ENCODE measurements at regions not wholly inside any gene's neighbourhood (a gene's known extent, or its start where the extent isn't known, plus 50 kb on each side); places are given as distances from the start of the nearest gene placed in this dataset.

DNA sequence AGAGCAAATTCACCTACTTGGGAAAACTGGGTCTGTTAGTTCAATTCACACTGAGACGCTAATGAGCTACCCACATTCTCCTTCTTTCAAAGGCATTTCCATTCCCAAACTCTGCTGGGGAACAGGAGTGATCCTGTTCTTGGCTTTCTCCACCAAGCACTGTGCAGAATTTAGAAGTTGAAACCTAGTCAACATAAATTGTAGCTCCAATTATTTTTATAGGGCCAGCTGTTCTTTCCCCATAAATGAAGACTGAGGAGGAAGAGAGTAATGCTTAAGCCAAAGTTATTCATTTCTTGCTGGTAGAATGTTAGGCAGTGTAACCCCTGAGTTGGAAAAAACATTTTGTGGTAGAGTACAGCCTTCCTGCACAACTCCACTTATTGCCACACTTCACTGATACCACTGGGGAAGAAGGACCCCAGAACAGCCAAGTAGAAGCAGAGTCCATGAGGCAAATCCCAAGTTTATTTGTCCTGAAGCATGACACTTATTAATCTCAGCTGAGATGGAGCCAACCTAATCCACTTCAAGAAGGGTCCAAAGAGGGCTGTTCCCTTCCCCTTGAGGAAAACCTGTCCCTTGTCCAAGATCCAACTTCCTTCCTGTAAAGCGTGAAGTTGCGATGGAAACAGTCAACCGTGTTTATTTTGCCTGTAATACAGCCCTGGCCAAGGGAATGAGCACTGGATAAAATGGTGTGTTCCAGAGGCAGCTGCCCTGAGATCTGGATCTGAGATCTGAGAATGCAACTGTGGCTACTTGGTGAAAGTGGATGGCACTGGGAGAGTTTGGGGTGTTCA lies 151.8 kb downstream of the TBX5 start:
- H2BK15ac ChIP-seq (replicated peaks; ENCODE audit: low read depth): no peak overlapping the region
- no peak overlapping the region for H2BK5ac ChIP-seq (ENCODE audit: low read length)
- no peak overlapping the region for H3K56ac ChIP-seq (ENCODE audit: low read length)
- no peaks in the 10 kb centered on the region for H3K27me3 ChIP-seq (ENCODE audit: insufficient read depth, low read length, poor library complexity)
- no peak overlapping the region for H3K4ac ChIP-seq (ENCODE audit: low read depth, low read length)
- no peak overlapping the region for H2AK5ac ChIP-seq (ENCODE audit: low read length)
- H3K18ac ChIP-seq (ENCODE audit: low read length): no peak overlapping the region
- H3K4me2 ChIP-seq (ENCODE audit: low read length): no peak overlapping the region
- WGBS (ENCODE audit: extremely low coverage, insufficient coverage, low lambda C conversion rate): no CpG with 5 or more reads among the region's 4 CpGs
- no peak overlapping the region for H3K23ac ChIP-seq (ENCODE audit: low read length)
- no peak for DNase-seq
- H3K27ac ChIP-seq (ENCODE audit: low read depth, low read length): no peak overlapping the region
- no peaks in the 10 kb centered on the region for H3K4me1 ChIP-seq (ENCODE audit: control insufficient read depth, low read depth, low read length)
- H3K79me1 ChIP-seq (ENCODE audit: low read length): no peaks in the 10 kb centered on the region
- no peak overlapping the region for H4K8ac ChIP-seq (ENCODE audit: low read depth, low read length)
- H3K9ac ChIP-seq (ENCODE audit: low read length): no peak overlapping the region
- no peak overlapping the region for H2BK120ac ChIP-seq (ENCODE audit: low read depth, low read length)
- H3K36me3 ChIP-seq (ENCODE audit: control insufficient read depth, insufficient read depth, low read length): no peaks in the 10 kb centered on the region
- no peak overlapping the region for H3K4me3 ChIP-seq (ENCODE audit: low read length)
- no peak overlapping the region for H4K5ac ChIP-seq (ENCODE audit: low read length)
- no peaks in the 10 kb centered on the region for H3K79me2 ChIP-seq (ENCODE audit: control insufficient read depth, insufficient read depth, low read length)

DNA sequence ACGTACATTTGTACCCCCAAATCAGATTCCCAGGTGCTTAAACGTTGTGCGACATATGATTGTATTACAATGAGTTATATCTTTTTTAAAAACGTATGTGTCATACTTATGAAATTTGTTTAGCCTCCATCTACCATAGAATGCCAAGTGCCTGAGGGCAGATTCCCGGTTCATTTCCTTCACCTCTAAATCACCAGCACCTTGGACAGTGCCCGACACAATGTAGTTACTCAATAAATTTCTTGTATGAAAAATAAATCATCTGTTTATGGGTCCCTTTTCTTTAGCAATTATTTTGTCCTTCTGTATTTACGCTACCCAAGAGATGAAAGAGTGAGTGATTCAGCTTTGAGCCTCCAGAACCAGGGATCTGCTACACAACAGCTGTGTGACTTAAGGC lies 157.4 kb downstream of the TBX5 start:
- no peak overlapping the region for H3K9ac ChIP-seq (ENCODE audit: low read length)
- no peak overlapping the region for H3K56ac ChIP-seq (ENCODE audit: low read length)
- H3K4ac ChIP-seq (ENCODE audit: low read depth, low read length): no peak overlapping the region
- no peaks in the 10 kb centered on the region for H3K36me3 ChIP-seq (ENCODE audit: control insufficient read depth, insufficient read depth, low read length)
- H4K5ac ChIP-seq (ENCODE audit: low read length): no peak overlapping the region
- H3K4me3 ChIP-seq (ENCODE audit: low read length): no peak overlapping the region
- no peak overlapping the region for H2BK5ac ChIP-seq (ENCODE audit: low read length)
- H3K23ac ChIP-seq (ENCODE audit: low read length): no peak overlapping the region
- no peak overlapping the region for H2AK5ac ChIP-seq (ENCODE audit: low read length)
- H3K27ac ChIP-seq (ENCODE audit: low read depth, low read length): no peak overlapping the region
- no CpG with 5 or more reads among the region's 7 CpGs for WGBS (ENCODE audit: extremely low coverage, insufficient coverage, low lambda C conversion rate)
- H3K79me1 ChIP-seq (ENCODE audit: low read length): no peaks in the 10 kb centered on the region
- H3K79me2 ChIP-seq (ENCODE audit: control insufficient read depth, insufficient read depth, low read length): no peaks in the 10 kb centered on the region
- no peaks in the 10 kb centered on the region for H3K27me3 ChIP-seq (ENCODE audit: insufficient read depth, low read length, poor library complexity)
- no peak overlapping the region for H3K4me2 ChIP-seq (ENCODE audit: low read length)
- H2BK15ac ChIP-seq (replicated peaks; ENCODE audit: low read depth): no peak overlapping the region
- H3K4me1 ChIP-seq (ENCODE audit: control insufficient read depth, low read depth, low read length): no peaks in the 10 kb centered on the region
- no peak overlapping the region for H4K8ac ChIP-seq (ENCODE audit: low read depth, low read length)
- DNase-seq: no peak
- H2BK120ac ChIP-seq (ENCODE audit: low read depth, low read length): no peak overlapping the region
- H3K18ac ChIP-seq (ENCODE audit: low read length): no peak overlapping the region

DNA sequence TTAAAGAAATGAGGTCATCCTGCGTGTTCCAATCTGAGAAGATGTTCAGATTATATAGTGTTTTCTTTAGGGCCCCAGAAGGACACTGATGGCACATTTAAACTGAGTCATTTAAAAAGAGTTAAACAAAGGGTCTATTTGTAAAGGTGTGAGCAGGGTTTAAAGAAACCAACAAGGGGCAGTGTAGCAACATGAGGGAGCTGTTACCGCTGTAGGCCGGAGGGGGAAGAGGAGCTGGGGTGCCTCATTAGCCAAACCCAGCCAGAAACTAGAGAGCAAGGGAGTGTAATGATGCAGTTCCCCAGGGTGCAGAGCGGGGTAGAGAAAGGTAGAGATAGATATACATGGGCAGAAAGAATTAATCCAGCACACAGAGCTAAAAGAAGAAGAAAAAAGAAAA lies 160.4 kb downstream of the TBX5 start:
- no peak overlapping the region for H3K4ac ChIP-seq (ENCODE audit: low read depth, low read length)
- no peak overlapping the region for H4K5ac ChIP-seq (ENCODE audit: low read length)
- H2BK120ac ChIP-seq (ENCODE audit: low read depth, low read length): no peak overlapping the region
- no peaks in the 10 kb centered on the region for H3K79me2 ChIP-seq (ENCODE audit: control insufficient read depth, insufficient read depth, low read length)
- no CpG with 5 or more reads among the region's 4 CpGs for WGBS (ENCODE audit: extremely low coverage, insufficient coverage, low lambda C conversion rate)
- no peak overlapping the region for H3K18ac ChIP-seq (ENCODE audit: low read length)
- H3K4me2 ChIP-seq (ENCODE audit: low read length): no peak overlapping the region
- no peak overlapping the region for H4K8ac ChIP-seq (ENCODE audit: low read depth, low read length)
- H3K79me1 ChIP-seq (ENCODE audit: low read length): no peaks in the 10 kb centered on the region
- no peaks in the 10 kb centered on the region for H3K36me3 ChIP-seq (ENCODE audit: control insufficient read depth, insufficient read depth, low read length)
- H2AK5ac ChIP-seq (ENCODE audit: low read length): no peak overlapping the region
- H3K27ac ChIP-seq (ENCODE audit: low read depth, low read length): no peak overlapping the region
- no peak overlapping the region for H2BK5ac ChIP-seq (ENCODE audit: low read length)
- no peak overlapping the region for H3K4me3 ChIP-seq (ENCODE audit: low read length)
- H3K56ac ChIP-seq (ENCODE audit: low read length): no peak overlapping the region
- DNase-seq: peak; percentile 71
- no peak overlapping the region for H2BK15ac ChIP-seq (replicated peaks; ENCODE audit: low read depth)
- H3K9ac ChIP-seq (ENCODE audit: low read length): no peak overlapping the region
- H3K23ac ChIP-seq (ENCODE audit: low read length): no peak overlapping the region
- no peaks in the 10 kb centered on the region for H3K27me3 ChIP-seq (ENCODE audit: insufficient read depth, low read length, poor library complexity)
- H3K4me1 ChIP-seq (ENCODE audit: control insufficient read depth, low read depth, low read length): no peaks in the 10 kb centered on the region

- no peak overlapping the region for H4K8ac ChIP-seq (ENCODE audit: low read depth, low read length)
- H3K36me3 ChIP-seq (ENCODE audit: control insufficient read depth, insufficient read depth, low read length): no peaks in the 10 kb centered on the region
- no peak overlapping the region for H2AK5ac ChIP-seq (ENCODE audit: low read length)
- WGBS (ENCODE audit: extremely low coverage, insufficient coverage, low lambda C conversion rate): no CpG with 5 or more reads among the region's 4 CpGs
- H2BK15ac ChIP-seq (replicated peaks; ENCODE audit: low read depth): no peak overlapping the region
- DNase-seq: peak; percentile 65
- no peak overlapping the region for H3K9ac ChIP-seq (ENCODE audit: low read length)
- no peak overlapping the region for H3K27ac ChIP-seq (ENCODE audit: low read depth, low read length)
- no peak overlapping the region for H3K18ac ChIP-seq (ENCODE audit: low read length)
- H3K4me3 ChIP-seq (ENCODE audit: low read length): no peak overlapping the region
- no peak overlapping the region for H4K5ac ChIP-seq (ENCODE audit: low read length)
- H3K79me1 ChIP-seq (ENCODE audit: low read length): no peaks in the 10 kb centered on the region
- H3K4ac ChIP-seq (ENCODE audit: low read depth, low read length): no peak overlapping the region
- H3K4me2 ChIP-seq (ENCODE audit: low read length): no peak overlapping the region
- H3K79me2 ChIP-seq (ENCODE audit: control insufficient read depth, insufficient read depth, low read length): no peaks in the 10 kb centered on the region
- H3K23ac ChIP-seq (ENCODE audit: low read length): no peak overlapping the region
- no peak overlapping the region for H2BK5ac ChIP-seq (ENCODE audit: low read length)
- peaks cover 3% of the 10 kb centered on the region for H3K4me1 ChIP-seq (ENCODE audit: control insufficient read depth, low read depth, low read length)
- H2BK120ac ChIP-seq (ENCODE audit: low read depth, low read length): no peak overlapping the region
- H3K56ac ChIP-seq (ENCODE audit: low read length): no peak overlapping the region
- no peaks in the 10 kb centered on the region for H3K27me3 ChIP-seq (ENCODE audit: insufficient read depth, low read length, poor library complexity)
Observed at GRCh38 chr12:114241973-114242434, 163.9 kb downstream of the TBX5 start.

- Histone ChIP-seq H4K5ac (ENCODE audit: low read length) (no peak overlapping the region), H3K4ac (ENCODE audit: low read depth, low read length) (no peak overlapping the region), H3K27ac (ENCODE audit: low read depth, low read length) (no peak overlapping the region), H3K4me1 (ENCODE audit: control insufficient read depth, low read depth, low read length) (peaks cover 3% of the 10 kb centered on the region), H3K23ac (ENCODE audit: low read length) (no peak overlapping the region), H2BK120ac (ENCODE audit: low read depth, low read length) (no peak overlapping the region), H3K79me2 (ENCODE audit: control insufficient read depth, insufficient read depth, low read length) (no peaks in the 10 kb centered on the region), H2BK15ac (replicated peaks; ENCODE audit: low read depth) (no peak overlapping the region), H3K79me1 (ENCODE audit: low read length) (no peaks in the 10 kb centered on the region), H3K18ac (ENCODE audit: low read length) (no peak overlapping the region), H2AK5ac (ENCODE audit: low read length) (no peak overlapping the region), H3K36me3 (ENCODE audit: control insufficient read depth, insufficient read depth, low read length) (no peaks in the 10 kb centered on the region), H3K27me3 (ENCODE audit: insufficient read depth, low read length, poor library complexity) (no peaks in the 10 kb centered on the region), H3K56ac (ENCODE audit: low read length) (no peak overlapping the region), H2BK5ac (ENCODE audit: low read length) (no peak overlapping the region), H3K4me3 (ENCODE audit: low read length) (no peak overlapping the region), H3K9ac (ENCODE audit: low read length) (no peak overlapping the region), H3K4me2 (ENCODE audit: low read length) (no peak overlapping the region), H4K8ac (ENCODE audit: low read depth, low read length) (no peak overlapping the region)
- no CpG with 5 or more reads among the region's 12 CpGs for WGBS (ENCODE audit: extremely low coverage, insufficient coverage, low lambda C conversion rate)
- no peak for DNase-seq
Observed at GRCh38 chr12:114240288-114240687, 165.7 kb downstream of the TBX5 start.

DNA sequence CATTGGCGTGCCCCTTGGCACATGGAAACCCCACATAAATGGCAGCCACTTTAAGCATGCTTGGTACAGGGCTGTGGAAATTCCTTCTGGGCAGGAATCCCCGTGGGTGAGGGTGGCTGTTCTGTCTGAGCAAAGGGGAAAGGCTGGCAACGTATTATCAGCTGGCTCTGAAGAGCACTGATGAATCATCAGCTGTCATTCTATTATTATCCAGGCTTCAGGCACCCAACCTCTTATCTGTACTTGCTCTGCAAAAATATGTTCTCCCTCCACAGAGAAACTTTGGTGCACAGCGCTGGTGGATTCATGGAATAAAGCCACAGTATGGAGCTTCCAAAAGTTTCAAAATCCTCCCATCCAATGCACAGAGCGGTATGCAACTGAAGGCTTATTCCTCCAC lies 167.1 kb downstream of the TBX5 start:
- no peak for DNase-seq
- WGBS (ENCODE audit: extremely low coverage, insufficient coverage, low lambda C conversion rate): no CpG with 5 or more reads among the region's 5 CpGs
- H3K79me1 ChIP-seq (ENCODE audit: low read length): no peaks in the 10 kb centered on the region

More for the DNA sequence above, 167.1 kb downstream of the TBX5 start:
- Histone ChIP-seq H2AK5ac (ENCODE audit: low read length) (no peak overlapping the region), H3K27me3 (ENCODE audit: insufficient read depth, low read length, poor library complexity) (no peaks in the 10 kb centered on the region), H3K9ac (ENCODE audit: low read length) (no peak overlapping the region), H3K4ac (ENCODE audit: low read depth, low read length) (no peak overlapping the region), H3K4me3 (ENCODE audit: low read length) (no peak overlapping the region), H2BK15ac (replicated peaks; ENCODE audit: low read depth) (no peak overlapping the region), H4K8ac (ENCODE audit: low read depth, low read length) (no peak overlapping the region), H3K79me2 (ENCODE audit: control insufficient read depth, insufficient read depth, low read length) (no peaks in the 10 kb centered on the region), H2BK5ac (ENCODE audit: low read length) (no peak overlapping the region), H2BK120ac (ENCODE audit: low read depth, low read length) (no peak overlapping the region), H3K4me1 (ENCODE audit: control insufficient read depth, low read depth, low read length) (peaks cover 3% of the 10 kb centered on the region), H3K36me3 (ENCODE audit: control insufficient read depth, insufficient read depth, low read length) (no peaks in the 10 kb centered on the region), H3K23ac (ENCODE audit: low read length) (no peak overlapping the region), H4K5ac (ENCODE audit: low read length) (no peak overlapping the region), H3K27ac (ENCODE audit: low read depth, low read length) (no peak overlapping the region), H3K4me2 (ENCODE audit: low read length) (no peak overlapping the region), H3K56ac (ENCODE audit: low read length) (no peak overlapping the region), H3K18ac (ENCODE audit: low read length) (no peak overlapping the region)
